ENCODE measurements at regions not wholly inside any gene's neighbourhood (a gene's known extent, or its start where the extent isn't known, plus 50 kb on each side); places are given as distances from the start of the nearest gene placed in this dataset.
"Not testable (repeated sequence)": the region's sequence is repeated elsewhere in the genome, so short reads cannot be mapped to it uniquely, and the experiment has no call there.

GRCh38 chrX:65196758-65197360 lies 220.6 kb upstream of the ZC4H2 start:
- no peak for DNase-seq (ENCODE audit: extremely low read depth, low read depth)
- no peak for TF ChIP-seq CTCF (IDR thresholded peaks at IDR 0.05; ENCODE audit: low read depth, low read length)

GRCh38 chrX:65195621-65196020 lies 219.4 kb upstream of the ZC4H2 start:
- DNase-seq (ENCODE audit: extremely low read depth, low read depth), result no peak
- no peak for TF ChIP-seq CTCF (IDR thresholded peaks at IDR 0.05; ENCODE audit: low read depth, low read length)

GRCh38 chrX:65194547-65194946 lies 218.3 kb upstream of the ZC4H2 start:
- DNase-seq (ENCODE audit: extremely low read depth, low read depth), result no peak
- TF ChIP-seq CTCF (IDR thresholded peaks at IDR 0.05; ENCODE audit: low read depth, low read length), result no peak

GRCh38 chrX:65163325-65163724 lies 187.1 kb upstream of the ZC4H2 start:
- DNase-seq (ENCODE audit: extremely low read depth, low read depth), result not testable (repeated sequence)

GRCh38 chrX:65148232-65148631 lies 172.0 kb upstream of the ZC4H2 start:
- no peak for TF ChIP-seq CTCF (IDR thresholded peaks at IDR 0.05; ENCODE audit: low read depth, low read length)
- DNase-seq (ENCODE audit: extremely low read depth, low read depth), result no peak

GRCh38 chrX:65136424-65136823 lies 160.2 kb upstream of the ZC4H2 start:
- TF ChIP-seq CTCF (IDR thresholded peaks at IDR 0.05; ENCODE audit: low read depth, low read length), result no peak
- DNase-seq (ENCODE audit: extremely low read depth, low read depth), result no peak

- no peak for DNase-seq (ENCODE audit: extremely low read depth, low read depth)
- TF ChIP-seq CTCF (IDR thresholded peaks at IDR 0.05; ENCODE audit: low read depth, low read length), result no peak
Observed at GRCh38 chrX:65127842-65128241, 151.6 kb upstream of the ZC4H2 start.

GRCh38 chrX:65098851-65099250 lies 122.6 kb upstream of the ZC4H2 start:
- TF ChIP-seq CTCF (IDR thresholded peaks at IDR 0.05; ENCODE audit: low read depth, low read length), result no peak
- DNase-seq (ENCODE audit: extremely low read depth, low read depth), result no peak

Measured in AG09319 (cell line).